ENCODE measurements at regions not wholly inside any gene's neighbourhood (a gene's known extent, or its start where the extent isn't known, plus 50 kb on each side); places are given as distances from the start of the nearest gene placed in this dataset.
"Not testable (repeated sequence)": the region's sequence is repeated elsewhere in the genome, so short reads cannot be mapped to it uniquely, and the experiment has no call there.

GRCh38 chr7:102047-102711 lies 90.2 kb upstream of the FAM20C start:
- no peak for TF ChIP-seq CTCF (IDR thresholded peaks at IDR 0.05; ENCODE audit: insufficient read depth in 1 of 2, low read depth in 1 of 2, low read length in 1 of 2, severe bottlenecking in 1 of 2, unreplicated experiment in 1 of 2)
- Histone ChIP-seq H3K27me3 (replicated peaks; ENCODE audit: control insufficient read depth, insufficient read depth, low read length) (no peaks in the 10 kb centered on the region), H3K9me3 (no peaks in the 10 kb centered on the region; the same call in 1 of the 2 replicates), H3K4me3 (ENCODE audit: low read depth, low read length) (no peak overlapping the region), H3K4me1 (no peaks in the 10 kb centered on the region), H3K36me3 (ENCODE audit: control insufficient read depth, insufficient read depth, low read length) (no peaks in the 10 kb centered on the region)
- no peak overlapping the region for H3K4me3 Mint-ChIP-seq (ENCODE audit: unreplicated experiment)
- DNase-seq: no peak
- H3K27me3 Mint-ChIP-seq (ENCODE audit: insufficient read depth, unreplicated experiment): peaks cover 33% of the 10 kb centered on the region
- CTCF ChIA-PET: no interaction called here
- H3K4me1 Mint-ChIP-seq (ENCODE audit: low read depth, unreplicated experiment): no peaks in the 10 kb centered on the region
- intact Hi-C loops (cut with micrococcal nuclease; ENCODE audit: unreplicated experiment): no loop called here
- H3K9me3 Mint-ChIP-seq (ENCODE audit: unreplicated experiment): no peaks in the 10 kb centered on the region
- BruUV-seq (replicated peaks): no TSS peak
- POLR2A ChIA-PET: no interaction called here
- H3K36me3 Mint-ChIP-seq (ENCODE audit: insufficient read depth, unreplicated experiment): no peaks in the 10 kb centered on the region
- H3K27ac Mint-ChIP-seq (ENCODE audit: unreplicated experiment): no peak overlapping the region

DNA sequence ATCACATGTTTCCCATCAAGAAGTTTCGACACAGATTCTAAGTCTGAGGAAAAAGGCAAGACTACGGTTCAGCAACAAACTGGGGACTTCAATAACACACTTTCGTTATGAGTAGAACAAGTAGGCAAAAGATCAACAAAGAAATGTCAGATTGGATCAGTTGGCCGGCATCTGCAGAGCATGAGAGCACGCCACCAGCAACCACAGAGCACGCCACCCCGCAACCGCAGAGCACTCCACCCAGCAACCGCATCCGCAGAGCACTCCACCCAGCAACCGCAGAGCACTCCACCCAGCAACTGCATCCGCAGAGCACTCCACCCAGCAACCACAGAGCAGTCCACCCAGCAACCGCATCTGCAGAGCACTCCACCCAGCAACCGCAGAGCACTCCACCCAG lies 89.7 kb upstream of the FAM20C start:
- no TSS peak for BruUV-seq (replicated peaks)
- POLR2A ChIA-PET: no interaction called here
- no peak for TF ChIP-seq CTCF (IDR thresholded peaks at IDR 0.05; ENCODE audit: insufficient read depth in 1 of 2, low read depth in 1 of 2, low read length in 1 of 2, severe bottlenecking in 1 of 2, unreplicated experiment in 1 of 2)

GRCh38 chr7:103981-104380 lies 88.4 kb upstream of the FAM20C start:
- peaks cover 33% of the 10 kb centered on the region for H3K27me3 Mint-ChIP-seq (ENCODE audit: insufficient read depth, unreplicated experiment)
- H3K4me1 ChIP-seq; DNase-seq; intact Hi-C loops (cut with micrococcal nuclease; ENCODE audit: unreplicated experiment); H3K27ac Mint-ChIP-seq (ENCODE audit: unreplicated experiment); H3K27me3 ChIP-seq (replicated peaks; ENCODE audit: control insufficient read depth, insufficient read depth, low read length); H3K4me3 Mint-ChIP-seq (ENCODE audit: unreplicated experiment); H3K36me3 ChIP-seq (ENCODE audit: control insufficient read depth, insufficient read depth, low read length); CTCF ChIA-PET; H3K9me3 ChIP-seq; POLR2A ChIA-PET; H3K4me3 ChIP-seq (ENCODE audit: low read depth, low read length); H3K36me3 Mint-ChIP-seq (ENCODE audit: insufficient read depth, unreplicated experiment); BruUV-seq (replicated peaks); H3K4me1 Mint-ChIP-seq (ENCODE audit: low read depth, unreplicated experiment); H3K9me3 Mint-ChIP-seq (ENCODE audit: unreplicated experiment): not testable (repeated sequence)

More for the DNA sequence above, 89.7 kb upstream of the FAM20C start:
- Mint-ChIP-seq H3K27ac (ENCODE audit: unreplicated experiment) (no peak overlapping the region), H3K36me3 (ENCODE audit: insufficient read depth, unreplicated experiment) (no peaks in the 10 kb centered on the region), H3K27me3 (ENCODE audit: insufficient read depth, unreplicated experiment) (peaks cover 33% of the 10 kb centered on the region), H3K9me3 (ENCODE audit: unreplicated experiment) (no peaks in the 10 kb centered on the region), H3K4me3 (ENCODE audit: unreplicated experiment) (no peak overlapping the region), H3K4me1 (ENCODE audit: low read depth, unreplicated experiment) (no peaks in the 10 kb centered on the region)
- CTCF ChIA-PET: no interaction called here
- intact Hi-C loops (cut with micrococcal nuclease; ENCODE audit: unreplicated experiment): no loop called here
- Histone ChIP-seq H3K4me3 (ENCODE audit: low read depth, low read length) (no peak overlapping the region), H3K27me3 (replicated peaks; ENCODE audit: control insufficient read depth, insufficient read depth, low read length) (no peaks in the 10 kb centered on the region), H3K36me3 (ENCODE audit: control insufficient read depth, insufficient read depth, low read length) (no peaks in the 10 kb centered on the region), H3K4me1 (no peaks in the 10 kb centered on the region), H3K9me3 (no peaks in the 10 kb centered on the region; the same call in 1 of the 2 replicates)
- DNase-seq: no peak

Measured in Caco-2 (cell line).